SK-N-SH (cell line): ENCODE measurements at regions not wholly inside any gene's neighbourhood (a gene's known extent, or its start where the extent isn't known, plus 50 kb on each side); places are given as distances from the start of the nearest gene placed in this dataset.

Experiments used
- CTCF ChIA-PET: fragments of 300-600, 350-600 bp; formaldehyde crosslinking; extraction: SDS; loops from one replicate; lab custom pipeline; 2021; lab: Yijun Ruan, JAX
- POLR2A ChIA-PET: fragments of 350-600 bp; sonication (Branson Sonifier 250); formaldehyde crosslinking; extraction: SDS; loops from one replicate; lab custom pipeline; 2020; ENCODE audit warnings: antibody characterized with exemption, inconsistent platforms; lab: Yijun Ruan, JAX
- DNase-seq: peaks from one replicate; pipeline ENCODE4 v3.0.0; 2012
- H2AFZ ChIP-seq: fragments of 200-600 bp; sonication (generic); 2 replicates; pipeline ENCODE4 v1.8.1; 2016; ENCODE audit warnings: antibody characterized with exemption, mild to moderate bottlenecking, low read depth
- H3F3A ChIP-seq: fragments of 200-600 bp; sonication (generic); replicated peaks from 2 replicates; pipeline ENCODE3; 2016; ENCODE audit warnings: antibody characterized with exemption, mild to moderate bottlenecking; ENCODE audit not compliant: insufficient read depth
- H3K27ac ChIP-seq, 2 experiments: fragments of 200-500 bp in 1 of 2; fragments of 200-600 bp in 1 of 2; sonication (Bioruptor generic) in 1 of 2; sonication (generic), shearing (Covaris generic) in 1 of 2; 2 replicates each; pipeline versions ENCODE4 v1.5.1 to v1.6.1; 2014 to 2016; ENCODE audit warnings: low read depth in 2 of 2, inconsistent platforms in 1 of 2, low read length in 1 of 2, mild to moderate bottlenecking in 1 of 2, mixed read lengths in 1 of 2
- H3K27me3 ChIP-seq: fragments of 200-600 bp; sonication (generic), shearing (Covaris generic); 2 replicates; pipeline ENCODE4 v1.6.1; 2016; ENCODE audit warnings: mixed run types; ENCODE audit not compliant: insufficient read depth
- H3K36me3 ChIP-seq, 2 experiments: fragments of 200-500 bp in 1 of 2; fragments of 200-600 bp in 1 of 2; sonication (Bioruptor generic) in 1 of 2; sonication (generic) in 1 of 2; replicated peaks in 1 of 2; 2 replicates each; pipeline versions ENCODE3 to v1.5.1; 2014 to 2016; ENCODE audit warnings: low read length in 1 of 2, mild to moderate bottlenecking in 1 of 2; ENCODE audit not compliant: insufficient read depth in 2 of 2, control insufficient read depth in 1 of 2
- H3K4me1 ChIP-seq, 2 experiments: fragments of 200-500 bp in 1 of 2; fragments of 200-600 bp in 1 of 2; sonication (Bioruptor generic) in 1 of 2; sonication (generic), shearing (Covaris generic) in 1 of 2; 2 replicates each; pipeline versions ENCODE4 v1.5.1 to v1.6.1; 2014 to 2016; ENCODE audit warnings: low read depth in 1 of 2, low read length in 1 of 2, mixed run types in 1 of 2; ENCODE audit not compliant: insufficient read depth in 2 of 2, control insufficient read depth in 1 of 2
- H3K4me2 ChIP-seq: fragments of 200-600 bp; sonication (generic), shearing (Covaris generic); 2 replicates; pipeline ENCODE4 v1.6.1; 2017; ENCODE audit warnings: mixed run types
- H3K4me3 ChIP-seq, 2 experiments: fragments of 200-500 bp in 1 of 2; fragments of 200-600 bp in 1 of 2; sonication (Bioruptor generic) in 1 of 2; sonication (generic), shearing (Covaris generic) in 1 of 2; 2 replicates each; pipeline versions ENCODE4 v1.5.1 to v1.8.1; 2014 to 2016; ENCODE audit warnings: low read depth in 2 of 2, inconsistent platforms in 1 of 2, low read length in 1 of 2, mild to moderate bottlenecking in 1 of 2, mixed read lengths in 1 of 2, moderate library complexity in 1 of 2
- H3K79me2 ChIP-seq: fragments of 200-600 bp; sonication (generic); 2 replicates; pipeline ENCODE4 v1.8.1; 2017; ENCODE audit warnings: mild to moderate bottlenecking; ENCODE audit not compliant: insufficient read depth
- H3K9ac ChIP-seq: fragments of 200-600 bp; sonication (generic); 2 replicates; pipeline ENCODE4 v1.6.1; 2017; ENCODE audit warnings: mixed run types
- H3K9me2 ChIP-seq: fragments of 200-600 bp; sonication (generic); 2 replicates; pipeline ENCODE4 v1.6.1; 2017; ENCODE audit warnings: mixed run types
- H3K9me3 ChIP-seq: fragments of 200-600 bp; sonication (generic); 2 replicates; pipeline ENCODE4 v1.6.1; 2017; ENCODE audit warnings: mixed run types, mild to moderate bottlenecking, moderate library complexity
- H4K20me1 ChIP-seq: fragments of 200-600 bp; sonication (generic); 2 replicates; pipeline ENCODE4 v1.6.1; 2017; ENCODE audit warnings: mild to moderate bottlenecking, mixed run types; ENCODE audit not compliant: insufficient read depth
- ELF1 ChIP-seq: IDR thresholded peaks from 2 replicates; pipeline ENCODE4 v1.4.0; 2012
- EP300 ChIP-seq, 2 experiments: IDR thresholded peaks; 2 replicates each; pipeline versions ENCODE4 v1.4.0 to v1.6.1; 2012; ENCODE audit warnings: borderline replicate concordance in 1 of 2, low read depth in 1 of 2, low read length in 1 of 2
- EZH2phosphoT487 ChIP-seq: fragments of 200-600 bp; sonication (generic); IDR thresholded peaks from 2 replicates; pipeline ENCODE4 v1.6.1; 2017; ENCODE audit warnings: low read depth, mixed run types, mild to moderate bottlenecking, antibody characterized with exemption, moderate library complexity, borderline replicate concordance
- FOXJ3 ChIP-seq: sonication (generic); formaldehyde crosslinking; IDR thresholded peaks from 2 replicates; pipeline ENCODE4 v1.5.1; 2020; ENCODE audit warnings: mild to moderate bottlenecking, missing genetic modification reagents
- FOXM1 ChIP-seq: IDR thresholded peaks from 2 replicates; pipeline ENCODE4 v1.4.0; 2012; ENCODE audit warnings: low read depth, mild to moderate bottlenecking
- GATA2 ChIP-seq: sonication (generic); formaldehyde crosslinking; IDR thresholded peaks from 2 replicates; pipeline ENCODE4 v1.5.0; 2020; ENCODE audit warnings: mild to moderate bottlenecking, missing genetic modification reagents
- IRF3 ChIP-seq: fragments of 150-350 bp; IDR thresholded peaks from 2 replicates; pipeline ENCODE4 v1.6.1; 2016; ENCODE audit warnings: mild to moderate bottlenecking, low read depth, low read length
- MXI1 ChIP-seq: IDR thresholded peaks from 2 replicates; pipeline ENCODE4 v1.6.1; 2012; ENCODE audit warnings: mild to moderate bottlenecking, low read depth, low read length, improper control_type of control experiment
- NFIC ChIP-seq: IDR thresholded peaks from 2 replicates; pipeline ENCODE4 v1.4.0; 2012; ENCODE audit warnings: borderline replicate concordance
- RCOR1 ChIP-seq: fragments of 150-350 bp; IDR thresholded peaks from 2 replicates; pipeline ENCODE4 v1.6.1; 2017; ENCODE audit warnings: antibody characterized with exemption, low read length
- REST ChIP-seq: IDR thresholded peaks from 2 replicates; pipeline ENCODE4 v1.6.1; 2012; ENCODE audit warnings: mild to moderate bottlenecking, low read depth, low read length, moderate library complexity
- RFX5 ChIP-seq: IDR thresholded peaks from 2 replicates; pipeline ENCODE4 v1.6.1; 2012; ENCODE audit warnings: mild to moderate bottlenecking, improper control_type of control experiment, low read length
- SMC3 ChIP-seq: IDR thresholded peaks from 2 replicates; pipeline ENCODE4 v1.6.1; 2012; ENCODE audit warnings: low read depth, low read length, improper control_type of control experiment
- USF1 ChIP-seq: IDR thresholded peaks from 2 replicates; pipeline ENCODE4 v1.4.0; 2012; ENCODE audit warnings: low read depth, borderline replicate concordance
- USF2 ChIP-seq: fragments of 150-350 bp; IDR thresholded peaks from 2 replicates; pipeline ENCODE4 v1.6.1; 2017; ENCODE audit warnings: antibody characterized with exemption, low read length, low read depth, borderline replicate concordance
- ZBTB33 ChIP-seq: IDR thresholded peaks from 2 replicates; pipeline ENCODE4 v1.4.0; 2012; ENCODE audit warnings: low read depth, borderline replicate concordance
- WGBS: methylation state at CpG from one replicate; pipeline ENCODE4 v1.1.6; 2017; ENCODE audit warnings: low lambda C conversion rate; 5-methylcytosine and 5-hydroxymethylcytosine counted together

GRCh38 chr1:30137001-30137400, 586.4 kb downstream of the MATN1 start:
- H3K79me2 ChIP-seq: no peaks in the 10 kb centered on the region
- no peak for DNase-seq
- H3K4me1 ChIP-seq: peaks cover 0 to 34% of the 10 kb centered on the region in 2 experiments; a peak in 2 of 4 replicates
- no peaks in the 10 kb centered on the region for H3K27me3 ChIP-seq
- H3K27ac ChIP-seq: no peak overlapping the region
- no peak overlapping the region for H3K4me2 ChIP-seq
- 42% methylated on average over 3 of the region's 3 CpGs for WGBS
- H3K4me3 ChIP-seq: no peak overlapping the region
- H3K9me2 ChIP-seq: no peaks in the 10 kb centered on the region
- CTCF ChIA-PET: no interaction called here
- H2AFZ ChIP-seq: no peak overlapping the region
- H3K9ac ChIP-seq: no peak overlapping the region
- no peaks in the 10 kb centered on the region for H3K36me3 ChIP-seq
- H3K9me3 ChIP-seq: no peaks in the 10 kb centered on the region
- no peak for TF ChIP-seq RFX5
- TF ChIP-seq ZBTB33: no peak
- TF ChIP-seq EZH2phosphoT487: no peak
- no peak for TF ChIP-seq FOXJ3
- no peak for TF ChIP-seq USF1
- TF ChIP-seq MXI1: no peak
- no peak for TF ChIP-seq FOXM1
- no peak for TF ChIP-seq GATA2 (CRISPR knock-in tag)
- TF ChIP-seq NFIC: no peak
- TF ChIP-seq IRF3: no peak
- TF ChIP-seq RCOR1: no peak
- TF ChIP-seq REST: no peak
- TF ChIP-seq ELF1: no peak
- no peak for TF ChIP-seq SMC3
- TF ChIP-seq USF2: no peak
- TF ChIP-seq EP300 (IDR thresholded peaks at IDR 0.05; ENCODE audit: borderline replicate concordance in 1 of 2, low read depth in 1 of 2, low read length in 1 of 2): no peak
- POLR2A ChIA-PET: no interaction called here
- no peaks in the 10 kb centered on the region for H4K20me1 ChIP-seq
- no peaks in the 10 kb centered on the region for H3F3A ChIP-seq
